ENCODE measurements at regions not wholly inside any gene's neighbourhood (a gene's known extent, or its start where the extent isn't known, plus 50 kb on each side); places are given as distances from the start of the nearest gene placed in this dataset.

DNA sequence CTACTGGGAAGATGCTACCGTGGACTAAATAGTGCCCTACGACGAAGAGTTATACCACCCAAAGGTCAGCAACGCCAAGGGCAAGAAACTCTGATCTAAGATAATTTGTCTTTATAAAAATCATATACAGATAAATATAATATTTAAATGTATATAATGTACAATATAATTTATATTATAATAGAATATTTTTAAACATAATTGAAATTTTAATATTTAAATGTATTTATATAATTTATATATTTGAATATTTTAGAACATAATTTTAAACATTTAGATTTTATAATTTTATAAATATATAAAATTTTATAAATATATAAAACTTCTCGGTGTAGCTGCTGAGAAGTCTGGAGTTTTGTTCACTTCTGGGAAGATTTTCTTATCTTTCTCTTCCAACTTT, 209.2 kb downstream of the FOXL1 start:
- Histone ChIP-seq H3K79me2 (ENCODE audit: control insufficient read depth, insufficient read depth, low read length) (no peaks in the 10 kb centered on the region), H4K20me1 (ENCODE audit: control insufficient read depth, insufficient read depth) (no peaks in the 10 kb centered on the region), H3K9me3 (replicated peaks; ENCODE audit: control insufficient read depth, insufficient read depth, low read length) (no peaks in the 10 kb centered on the region), H3K27ac (ENCODE audit: control insufficient read depth, insufficient read depth) (no peak overlapping the region), H3K4me3 (no peak overlapping the region), H2AFZ (ENCODE audit: control insufficient read depth, low read depth, low read length) (no peak overlapping the region), H3K9ac (ENCODE audit: control insufficient read depth, insufficient read depth, low read length) (no peak overlapping the region), H3K27me3 (replicated peaks in 1 of 2; ENCODE audit: control insufficient read depth in 2 of 2, insufficient read depth in 2 of 2, low read length in 1 of 2) (no peaks in the 10 kb centered on the region; a peak in 1 of 4 replicates), H3K4me2 (ENCODE audit: control insufficient read depth, insufficient read depth) (no peak overlapping the region), H3K36me3 (ENCODE audit: control insufficient read depth in 2 of 2, insufficient read depth in 2 of 2, low read length in 1 of 2) (no peaks in the 10 kb centered on the region), H3K4me1 (ENCODE audit: control insufficient read depth, insufficient read depth, low read length) (no peaks in the 10 kb centered on the region)
- TF ChIP-seq SIN3A (IDR thresholded peaks at IDR 0.05; ENCODE audit: low read depth, low read length) (no peak), RAD21 (IDR thresholded peaks at IDR 0.05; ENCODE audit: insufficient read depth, low read depth, low read length) (no peak), SMAD5 (IDR thresholded peaks at IDR 0.05; ENCODE audit: low read depth) (no peak), RBBP5 (conservative IDR thresholded peaks at IDR 0.05) (no peak), ASH2L (IDR thresholded peaks at IDR 0.05; ENCODE audit: borderline replicate concordance, low read depth) (no peak), MEF2A (IDR thresholded peaks at IDR 0.05; ENCODE audit: insufficient read depth, low read depth, low read length) (no peak), CBX3 (IDR thresholded peaks at IDR 0.05; ENCODE audit: borderline replicate concordance, low read depth) (no peak), SPI1 (IDR thresholded peaks at IDR 0.05; ENCODE audit: borderline replicate concordance, insufficient read depth, low read depth, low read length) (no peak), NR2F1 (conservative IDR thresholded peaks at IDR 0.05) (no peak), ZSCAN29 (IDR thresholded peaks at IDR 0.05) (no peak), CREM (IDR thresholded peaks at IDR 0.05; ENCODE audit: low read depth) (no peak), ZNF24 (IDR thresholded peaks at IDR 0.05) (no peak), FOS (IDR thresholded peaks at IDR 0.05; ENCODE audit: borderline replicate concordance, extremely low read depth, insufficient read length) (no peak), BHLHE40 (IDR thresholded peaks at IDR 0.05; ENCODE audit: borderline replicate concordance in 1 of 2, low read depth in 2 of 2, low read length in 1 of 2) (no peak), NFYB (IDR thresholded peaks at IDR 0.05; ENCODE audit: insufficient read depth, low read depth, low read length) (no peak)
- TF ChIP-seq, protein P1, sequence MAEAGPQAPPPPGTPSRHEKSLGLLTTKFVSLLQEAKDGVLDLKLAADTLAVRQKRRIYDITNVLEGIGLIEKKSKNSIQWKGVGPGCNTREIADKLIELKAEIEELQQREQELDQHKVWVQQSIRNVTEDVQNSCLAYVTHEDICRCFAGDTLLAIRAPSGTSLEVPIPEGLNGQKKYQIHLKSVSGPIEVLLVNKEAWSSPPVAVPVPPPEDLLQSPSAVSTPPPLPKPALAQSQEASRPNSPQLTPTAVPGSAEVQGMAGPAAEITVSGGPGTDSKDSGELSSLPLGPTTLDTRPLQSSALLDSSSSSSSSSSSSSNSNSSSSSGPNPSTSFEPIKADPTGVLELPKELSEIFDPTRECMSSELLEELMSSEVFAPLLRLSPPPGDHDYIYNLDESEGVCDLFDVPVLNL (IDR thresholded peaks at IDR 0.05; ENCODE audit: low read depth, low read length), result no peak
- TF ChIP-seq, protein P2, sequence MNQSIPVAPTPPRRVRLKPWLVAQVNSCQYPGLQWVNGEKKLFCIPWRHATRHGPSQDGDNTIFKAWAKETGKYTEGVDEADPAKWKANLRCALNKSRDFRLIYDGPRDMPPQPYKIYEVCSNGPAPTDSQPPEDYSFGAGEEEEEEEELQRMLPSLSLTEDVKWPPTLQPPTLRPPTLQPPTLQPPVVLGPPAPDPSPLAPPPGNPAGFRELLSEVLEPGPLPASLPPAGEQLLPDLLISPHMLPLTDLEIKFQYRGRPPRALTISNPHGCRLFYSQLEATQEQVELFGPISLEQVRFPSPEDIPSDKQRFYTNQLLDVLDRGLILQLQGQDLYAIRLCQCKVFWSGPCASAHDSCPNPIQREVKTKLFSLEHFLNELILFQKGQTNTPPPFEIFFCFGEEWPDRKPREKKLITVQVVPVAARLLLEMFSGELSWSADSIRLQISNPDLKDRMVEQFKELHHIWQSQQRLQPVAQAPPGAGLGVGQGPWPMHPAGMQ (IDR thresholded peaks at IDR 0.05; ENCODE audit: borderline replicate concordance), result no peak
- TF ChIP-seq, protein P3, sequence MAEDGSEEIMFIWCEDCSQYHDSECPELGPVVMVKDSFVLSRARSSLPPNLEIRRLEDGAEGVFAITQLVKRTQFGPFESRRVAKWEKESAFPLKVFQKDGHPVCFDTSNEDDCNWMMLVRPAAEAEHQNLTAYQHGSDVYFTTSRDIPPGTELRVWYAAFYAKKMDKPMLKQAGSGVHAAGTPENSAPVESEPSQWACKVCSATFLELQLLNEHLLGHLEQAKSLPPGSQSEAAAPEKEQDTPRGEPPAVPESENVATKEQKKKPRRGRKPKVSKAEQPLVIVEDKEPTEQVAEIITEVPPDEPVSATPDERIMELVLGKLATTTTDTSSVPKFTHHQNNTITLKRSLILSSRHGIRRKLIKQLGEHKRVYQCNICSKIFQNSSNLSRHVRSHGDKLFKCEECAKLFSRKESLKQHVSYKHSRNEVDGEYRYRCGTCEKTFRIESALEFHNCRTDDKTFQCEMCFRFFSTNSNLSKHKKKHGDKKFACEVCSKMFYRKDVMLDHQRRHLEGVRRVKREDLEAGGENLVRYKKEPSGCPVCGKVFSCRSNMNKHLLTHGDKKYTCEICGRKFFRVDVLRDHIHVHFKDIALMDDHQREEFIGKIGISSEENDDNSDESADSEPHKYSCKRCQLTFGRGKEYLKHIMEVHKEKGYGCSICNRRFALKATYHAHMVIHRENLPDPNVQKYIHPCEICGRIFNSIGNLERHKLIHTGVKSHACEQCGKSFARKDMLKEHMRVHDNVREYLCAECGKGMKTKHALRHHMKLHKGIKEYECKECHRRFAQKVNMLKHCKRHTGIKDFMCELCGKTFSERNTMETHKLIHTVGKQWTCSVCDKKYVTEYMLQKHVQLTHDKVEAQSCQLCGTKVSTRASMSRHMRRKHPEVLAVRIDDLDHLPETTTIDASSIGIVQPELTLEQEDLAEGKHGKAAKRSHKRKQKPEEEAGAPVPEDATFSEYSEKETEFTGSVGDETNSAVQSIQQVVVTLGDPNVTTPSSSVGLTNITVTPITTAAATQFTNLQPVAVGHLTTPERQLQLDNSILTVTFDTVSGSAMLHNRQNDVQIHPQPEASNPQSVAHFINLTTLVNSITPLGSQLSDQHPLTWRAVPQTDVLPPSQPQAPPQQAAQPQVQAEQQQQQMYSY (CRISPR knock-in tag; IDR thresholded peaks at IDR 0.05), result no peak
- DNase-seq (ENCODE audit: low read depth, low spot score) (no peak), FAIRE-seq (no peak), ATAC-seq (no peak)
- RAD21 ChIA-PET (ENCODE audit: unreplicated experiment), result no interaction called here
- CTCF ChIA-PET, result no interaction called here
- 36% methylated on average over 5 of the region's 5 CpGs for WGBS (ENCODE audit: insufficient coverage, insufficient replicate concordance, low lambda C conversion rate, missing lambda C conversion rate)
- POLR2A ChIA-PET, result no interaction called here
- in situ Hi-C loops (cut with MboI) (no loop called here), intact Hi-C loops (cut with micrococcal nuclease; ENCODE audit: unreplicated experiment) (no loop called here)
- SMC1A ChIA-PET (ENCODE audit: uncharacterized antibody, unreplicated experiment), result interaction anchor here (0.9 kb wide), 1 partner anchor 9 kb away, joined by 3 read pairs; no protein-coding TSS in a partner anchor
- no TSS peak for BruUV-seq (replicated peaks)
